ENCODE measurements at regions not wholly inside any gene's neighbourhood (a gene's known extent, or its start where the extent isn't known, plus 50 kb on each side); places are given as distances from the start of the nearest gene placed in this dataset.
A peak's percentile ranks its signal among the peaks of the same experiment; 100 is the strongest.

- DNase-seq (ENCODE audit: low read depth in 3 of 3) = no peak
Measured at GRCh38 chr2:48107326-48107925, 201.1 kb upstream of the FBXO11 start.

- DNase-seq (ENCODE audit: low read depth in 3 of 3) = no peak
Measured at GRCh38 chr2:48108455-48108854, 202.2 kb upstream of the FBXO11 start.

GRCh38 chr2:48109491-48110204 is 203.3 kb upstream of the FBXO11 start:
- no peak for DNase-seq (ENCODE audit: low read depth in 3 of 3)

GRCh38 chr2:48110492-48110891 is 204.0 kb upstream of the FOXN2 start:
- no peak for DNase-seq (ENCODE audit: low read depth in 3 of 3)

GRCh38 chr2:48112911-48113680 is 201.4 kb upstream of the FOXN2 start:
- no peak for DNase-seq (ENCODE audit: low read depth in 3 of 3)

- no peak for DNase-seq (ENCODE audit: low read depth in 3 of 3)
Measured at GRCh38 chr2:48113767-48114166, 200.7 kb upstream of the FOXN2 start.

- DNase-seq (ENCODE audit: low read depth in 3 of 3) = peak in 2 of 3 experiments; percentile 33 to 49
Measured at GRCh38 chr2:48114256-48114655, 200.2 kb upstream of the FOXN2 start.

- no peak for DNase-seq (ENCODE audit: low read depth in 3 of 3)
Measured at GRCh38 chr2:48116497-48116896, 198.0 kb upstream of the FOXN2 start.

- no peak for DNase-seq (ENCODE audit: low read depth in 3 of 3)
Measured at GRCh38 chr2:48118895-48119294, 195.6 kb upstream of the FOXN2 start.

GRCh38 chr2:48120112-48120511 is 194.4 kb upstream of the FOXN2 start:
- DNase-seq (ENCODE audit: low read depth in 3 of 3) = no peak

GRCh38 chr2:48120759-48121242 is 193.7 kb upstream of the FOXN2 start:
- no peak for DNase-seq (ENCODE audit: low read depth in 3 of 3)

- DNase-seq (ENCODE audit: low read depth in 3 of 3) = no peak
Measured at GRCh38 chr2:48122166-48122565, 192.3 kb upstream of the FOXN2 start.

GRCh38 chr2:48124592-48124991 is 189.9 kb upstream of the FOXN2 start:
- no peak for DNase-seq (ENCODE audit: low read depth in 3 of 3)

GRCh38 chr2:48126162-48126561 is 188.3 kb upstream of the FOXN2 start:
- DNase-seq (ENCODE audit: low read depth in 3 of 3) = no peak

GRCh38 chr2:48127612-48128191 is 186.8 kb upstream of the FOXN2 start:
- no peak for DNase-seq (ENCODE audit: low read depth in 3 of 3)

- DNase-seq (ENCODE audit: low read depth in 3 of 3) = no peak
Measured at GRCh38 chr2:48129293-48129950, 185.1 kb upstream of the FOXN2 start.

- DNase-seq (ENCODE audit: low read depth in 3 of 3) = no peak
Measured at GRCh38 chr2:48131539-48132270, 182.8 kb upstream of the FOXN2 start.

GRCh38 chr2:48132271-48132625 is 182.2 kb upstream of the FOXN2 start:
- no peak for DNase-seq (ENCODE audit: low read depth in 3 of 3)

- DNase-seq (ENCODE audit: low read depth in 3 of 3) = no peak
Measured at GRCh38 chr2:48134704-48135103, 179.8 kb upstream of the FOXN2 start.

- no peak for DNase-seq (ENCODE audit: low read depth in 3 of 3)
Measured at GRCh38 chr2:48135797-48136196, 178.7 kb upstream of the FOXN2 start.

GRCh38 chr2:48137829-48138228 is 176.7 kb upstream of the FOXN2 start:
- DNase-seq (ENCODE audit: low read depth in 3 of 3) = no peak

All from stimulated activated CD4-positive, alpha-beta T cell treated with anti-CD3 and anti-CD28 coated beads, TNF-alpha, amount 100 ng/mL, for 24 hours (primary cell).